Vagina (tissue), 2 donors: ENCODE measurements at regions not wholly inside any gene's neighbourhood (a gene's known extent, or its start where the extent isn't known, plus 50 kb on each side); places are given as distances from the start of the nearest gene placed in this dataset.

ENCODE experiments used
- DNase-seq, 2 donors: peaks; one replicate each; pipeline ENCODE4 v3.0.0-alpha.2; 2017; ENCODE audit errors: extremely low spot score in 2 of 2
- H3K27ac ChIP-seq: fragments of 200-600 bp; sonication (generic); one replicate; pipeline ENCODE4 v1.5.1; 2019
- H3K27me3 ChIP-seq: fragments of 200-600 bp; sonication (generic); one replicate; pipeline ENCODE4 v1.5.1; 2019
- H3K36me3 ChIP-seq, 2 donors: fragments of 200-600 bp; sonication (generic); one replicate each; pipeline ENCODE4 v1.5.1; 2017 to 2019
- H3K4me1 ChIP-seq: fragments of 200-600 bp; sonication (generic); one replicate; pipeline ENCODE4 v1.5.1; 2019
- H3K4me3 ChIP-seq, 2 donors: fragments of 200-600 bp; sonication (generic); 1 replicate in 1 of 2; 2 replicates in 1 of 2; pipeline ENCODE4 v1.5.1; 2016 to 2019
- H3K9me3 ChIP-seq: fragments of 200-600 bp; sonication (generic); one replicate; pipeline ENCODE4 v1.5.1; 2019
- CTCF ChIP-seq, 3 experiments: fragments of 450-650 bp in 2 of 3; fragments of 200-600 bp in 1 of 3; sonication (generic) in 1 of 3; IDR thresholded peaks; one replicate each; pipeline ENCODE4 v1.5.1; 2017 to 2019; ENCODE audit warnings: antibody characterized with exemption in 3 of 3, mild to moderate bottlenecking in 2 of 3, moderate library complexity in 2 of 3
- POLR2A ChIP-seq, 2 donors: fragments of 450-650 bp; IDR thresholded peaks; one replicate each; pipeline ENCODE4 v1.6.1; 2017; ENCODE audit warnings: antibody characterized with exemption in 2 of 2, mild to moderate bottlenecking in 2 of 2, moderate library complexity in 2 of 2
- POLR2AphosphoS5 ChIP-seq, 2 donors: sonication (generic); formaldehyde crosslinking; IDR thresholded peaks; one replicate each; pipeline ENCODE4 v1.9.0; 2017; ENCODE audit warnings: antibody characterized with exemption in 2 of 2, mild to moderate bottlenecking in 2 of 2, low read depth in 1 of 2; ENCODE audit not compliant: insufficient read depth in 1 of 2
- intact Hi-C: fragments of 100-400 bp; cut with DNase I; formaldehyde crosslinking; loops from one replicate; pipeline ENCODE4 v1.15.1; 2023

GRCh38 chr12:77678621-77679020 lies 152.1 kb upstream of the NAV3 start:
- Histone ChIP-seq H3K9me3 (no peaks in the 10 kb centered on the region), H3K27ac (no peak overlapping the region), H3K36me3 (no peaks in the 10 kb centered on the region), H3K4me1 (no peaks in the 10 kb centered on the region), H3K4me3 (no peak overlapping the region), H3K27me3 (no peaks in the 10 kb centered on the region)
- TF ChIP-seq POLR2A (IDR thresholded peaks at IDR 0.05) (no peak), CTCF (IDR thresholded peaks at IDR 0.05) (no peak), POLR2AphosphoS5 (IDR thresholded peaks at IDR 0.05; ENCODE audit: insufficient read depth in 1 of 2, low read depth in 1 of 2) (no peak)
- intact Hi-C loops, result no loop called here
- no peak for DNase-seq

- no peak for TF ChIP-seq CTCF (IDR thresholded peaks at IDR 0.05)
- no peak for TF ChIP-seq POLR2A (IDR thresholded peaks at IDR 0.05)
- TF ChIP-seq POLR2AphosphoS5 (IDR thresholded peaks at IDR 0.05; ENCODE audit: insufficient read depth in 1 of 2, low read depth in 1 of 2), result no peak
- no peaks in the 10 kb centered on the region for H3K36me3 ChIP-seq
- no peak overlapping the region for H3K4me3 ChIP-seq
- intact Hi-C loops, result no loop called here
- H3K9me3 ChIP-seq, result no peaks in the 10 kb centered on the region
- no peak overlapping the region for H3K27ac ChIP-seq
- no peak for DNase-seq
- H3K4me1 ChIP-seq, result no peaks in the 10 kb centered on the region
- H3K27me3 ChIP-seq, result no peaks in the 10 kb centered on the region
These were observed 163.6 kb upstream of the NAV3 start for GRCh38 chr12:77667101-77667500.

GRCh38 chr12:77648716-77649115 lies 182.0 kb upstream of the NAV3 start:
- Histone ChIP-seq H3K4me1 (no peaks in the 10 kb centered on the region), H3K27me3 (no peaks in the 10 kb centered on the region), H3K9me3 (no peaks in the 10 kb centered on the region), H3K27ac (no peak overlapping the region), H3K4me3 (no peak overlapping the region), H3K36me3 (no peaks in the 10 kb centered on the region)
- no peak for DNase-seq
- intact Hi-C loops, result no loop called here
- no peak for TF ChIP-seq CTCF (IDR thresholded peaks at IDR 0.05)
- TF ChIP-seq POLR2AphosphoS5 (IDR thresholded peaks at IDR 0.05; ENCODE audit: insufficient read depth in 1 of 2, low read depth in 1 of 2), result no peak
- no peak for TF ChIP-seq POLR2A (IDR thresholded peaks at IDR 0.05)

GRCh38 chr12:77645966-77646598 lies 184.6 kb upstream of the NAV3 start:
- Histone ChIP-seq H3K9me3 (no peaks in the 10 kb centered on the region), H3K27me3 (no peaks in the 10 kb centered on the region), H3K4me1 (no peaks in the 10 kb centered on the region), H3K36me3 (no peaks in the 10 kb centered on the region), H3K4me3 (no peak overlapping the region), H3K27ac (no peak overlapping the region)
- TF ChIP-seq CTCF (IDR thresholded peaks at IDR 0.05), result no peak
- no peak for TF ChIP-seq POLR2A (IDR thresholded peaks at IDR 0.05)
- TF ChIP-seq POLR2AphosphoS5 (IDR thresholded peaks at IDR 0.05; ENCODE audit: insufficient read depth in 1 of 2, low read depth in 1 of 2), result no peak
- no peak for DNase-seq
- intact Hi-C loops, result no loop called here

GRCh38 chr12:77644915-77645605 lies 185.6 kb upstream of the NAV3 start:
- intact Hi-C loops, result no loop called here
- Histone ChIP-seq H3K4me3 (no peak overlapping the region), H3K9me3 (no peaks in the 10 kb centered on the region), H3K27me3 (no peaks in the 10 kb centered on the region), H3K36me3 (no peaks in the 10 kb centered on the region), H3K4me1 (no peaks in the 10 kb centered on the region), H3K27ac (no peak overlapping the region)
- TF ChIP-seq CTCF (IDR thresholded peaks at IDR 0.05) (no peak), POLR2A (IDR thresholded peaks at IDR 0.05) (no peak)
- DNase-seq, result no peak
